A673 (cell line): ENCODE measurements at regions not wholly inside any gene's neighbourhood (a gene's known extent, or its start where the extent isn't known, plus 50 kb on each side); places are given as distances from the start of the nearest gene placed in this dataset.

Experiments used
- CTCF ChIP-seq: fragments of 300-800, 200-600 bp; sonication (generic); conservative IDR thresholded peaks from 2 replicates; pipeline ENCODE4 v1.5.1; 2017; ENCODE audit warnings: low read depth, mild to moderate bottlenecking, antibody characterized with exemption, low read length, moderate library complexity, mixed read lengths
- EZH2 ChIP-seq: fragments of 200-600 bp; sonication (generic); IDR thresholded peaks from 2 replicates; pipeline ENCODE4 v1.6.1; 2017; ENCODE audit warnings: borderline replicate concordance, low read depth, mild to moderate bottlenecking, mixed read lengths, antibody characterized with exemption, low read length; ENCODE audit not compliant: poor library complexity, severe bottlenecking

DNA sequence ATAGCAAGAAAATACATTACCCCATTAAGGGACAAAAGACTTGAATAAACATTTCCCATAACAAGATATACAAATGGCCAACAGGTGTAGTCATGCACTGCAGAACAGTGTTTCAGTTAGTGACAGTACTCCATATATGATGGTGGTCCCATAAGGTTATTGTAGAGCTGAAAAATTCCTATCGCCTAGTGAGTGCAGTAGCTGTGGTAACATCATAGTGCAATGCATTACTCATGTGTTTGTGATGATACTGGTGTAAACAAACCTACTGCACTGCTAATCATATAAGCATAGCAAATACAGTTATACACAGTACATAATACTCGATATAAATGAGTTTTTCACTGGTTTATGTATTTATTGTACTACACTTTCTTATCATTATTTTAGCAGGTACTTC is 168.7 kb downstream of the C12orf75 start:
- TF ChIP-seq CTCF (no peak), EZH2 (no peak)
